B cell (primary cell): ENCODE measurements at regions not wholly inside any gene's neighbourhood (a gene's known extent, or its start where the extent isn't known, plus 50 kb on each side); places are given as distances from the start of the nearest gene placed in this dataset.
"Not testable (repeated sequence)": the region's sequence is repeated elsewhere in the genome, so short reads cannot be mapped to it uniquely, and the experiment has no call there.

ENCODE experiments used
- ATAC-seq: fragments of 200-7000 bp; cut with Tn5 transposase; one replicate; pipeline ENCODE4 v1.10.0; 2021; ENCODE audit warnings: low read depth, mild to moderate bottlenecking, moderate number of reproducible peaks, moderate library complexity
- CTCF ChIA-PET: fragments of 350-600 bp; sonication (Branson Sonifier 250); formaldehyde crosslinking; loops from one replicate; lab custom pipeline; 2021; ENCODE audit warnings: antibody characterized with exemption, inconsistent platforms; lab: Charles Lee
- POLR2A ChIA-PET: fragments of 350-600 bp; sonication (Branson Sonifier 250); formaldehyde crosslinking; loops from one replicate; lab custom pipeline; 2021; ENCODE audit warnings: antibody characterized with exemption; lab: Charles Lee
- DNase-seq: peaks from one replicate; pipeline ENCODE4 v3.0.0; 2013
- H2AFZ ChIP-seq: 2 replicates; pipeline ENCODE4 v1.6.1; 2012; ENCODE audit warnings: mild to moderate bottlenecking, low read depth, low read length; ENCODE audit not compliant: insufficient read depth, poor library complexity, severe bottlenecking
- H3K27ac ChIP-seq, 2 donors: 1 replicate in 1 of 2; 2 replicates in 1 of 2; pipeline ENCODE4 v1.5.1; 2012 to 2013; ENCODE audit warnings: low read length in 2 of 2, mild to moderate bottlenecking in 2 of 2, moderate library complexity in 1 of 2
- H3K27me3 ChIP-seq, 4 experiments: fragments of 200-600 bp in 1 of 4; sonication (generic) in 1 of 4; replicated peaks in 1 of 4; 1 replicate in 2 of 4; 2 replicates in 2 of 4; pipeline versions ENCODE4 v1.6.1 to v1.7.0; 2013 to 2016; ENCODE audit warnings: low read length in 3 of 4, mild to moderate bottlenecking in 2 of 4, mixed read lengths in 1 of 4, moderate library complexity in 1 of 4; ENCODE audit not compliant: insufficient read depth in 4 of 4, control insufficient read depth in 3 of 4; ENCODE audit errors: control extremely low read depth in 1 of 4
- H3K36me3 ChIP-seq, 2 experiments: replicated peaks in 1 of 2; 1 replicate in 1 of 2; 2 replicates in 1 of 2; pipeline versions ENCODE4 v1.6.1 to v1.7.1; 2013; ENCODE audit warnings: low read length in 1 of 2; ENCODE audit not compliant: insufficient read depth in 2 of 2, control insufficient read depth in 1 of 2; ENCODE audit errors: control extremely low read depth in 1 of 2, extremely low read depth in 1 of 2
- H3K4me1 ChIP-seq, 2 donors: fragments of 200-600 bp in 1 of 2; sonication (generic) in 1 of 2; 1 replicate in 1 of 2; 2 replicates in 1 of 2; pipeline versions ENCODE4 v1.5.1 to v1.6.1; 2013 to 2017; ENCODE audit warnings: low read length in 2 of 2; ENCODE audit not compliant: control insufficient read depth in 2 of 2, insufficient read depth in 2 of 2
- H3K4me2 ChIP-seq: replicated peaks from 2 replicates; pipeline ENCODE3; 2012; ENCODE audit warnings: mild to moderate bottlenecking, low read depth, low read length; ENCODE audit not compliant: poor library complexity, severe bottlenecking
- H3K4me3 ChIP-seq, 5 experiments: fragments of 200-600 bp in 1 of 5; sonication (generic) in 1 of 5; 1 replicate in 3 of 5; 2 replicates in 2 of 5; pipeline versions ENCODE4 v1.5.1 to v1.7.0; 2011 to 2016; ENCODE audit warnings: low read length in 4 of 5, mild to moderate bottlenecking in 4 of 5, low read depth in 2 of 5, control low read depth in 1 of 5, moderate library complexity in 1 of 5; ENCODE audit not compliant: insufficient read depth in 1 of 5; ENCODE audit errors: control extremely low read depth in 1 of 5, extremely low read depth in 1 of 5
- H3K79me2 ChIP-seq: fragments of 200-600 bp; sonication (generic); one replicate; pipeline ENCODE4 v1.6.0; 2016; ENCODE audit warnings: low read length; ENCODE audit not compliant: control insufficient read depth, insufficient read depth
- H3K9ac ChIP-seq: fragments of 200-600 bp; sonication (generic); 2 replicates; pipeline ENCODE4 v1.6.1; 2017; ENCODE audit warnings: mild to moderate bottlenecking, low read length, moderate library complexity
- H3K9me3 ChIP-seq, 3 donors: one replicate each; pipeline versions ENCODE4 v1.6.1 to v1.7.1; 2013; ENCODE audit warnings: low read length in 2 of 3; ENCODE audit not compliant: control insufficient read depth in 2 of 3, insufficient read depth in 1 of 3; ENCODE audit errors: control extremely low read depth in 1 of 3
- H4K20me1 ChIP-seq: 2 replicates; pipeline ENCODE4 v1.6.0; 2012; ENCODE audit warnings: mild to moderate bottlenecking, low read length; ENCODE audit not compliant: insufficient read depth, control insufficient read depth, poor library complexity, severe bottlenecking
- H3K27ac Mint-ChIP-seq: one replicate; pipeline ENCODE4 v1.8.0; 2021; ENCODE audit warnings: mixed read lengths
- H3K27me3 Mint-ChIP-seq: one replicate; pipeline ENCODE4 v1.8.0; 2021; ENCODE audit warnings: mixed read lengths
- H3K4me1 Mint-ChIP-seq: one replicate; pipeline ENCODE4 v1.8.0; 2021; ENCODE audit warnings: mixed read lengths
- H3K4me3 Mint-ChIP-seq: one replicate; pipeline ENCODE4 v1.8.0; 2021; ENCODE audit warnings: mixed read lengths
- H3K9me3 Mint-ChIP-seq: one replicate; pipeline ENCODE4 v1.8.0; 2022; ENCODE audit warnings: mixed read lengths; ENCODE audit not compliant: insufficient read depth
- EZH2 ChIP-seq: IDR thresholded peaks from 2 replicates; pipeline ENCODE4 v1.6.1; 2012; ENCODE audit warnings: borderline replicate concordance, low read depth, mild to moderate bottlenecking, moderate library complexity, low read length; ENCODE audit not compliant: insufficient read depth, poor library complexity, severe bottlenecking
- WGBS: methylation state at CpG from one replicate; pipeline ENCODE4 v1.1.5; 2013; ENCODE audit warnings: missing lambda C conversion rate; ENCODE audit not compliant: insufficient coverage; 5-methylcytosine and 5-hydroxymethylcytosine counted together
- intact Hi-C: fragments of 100-400 bp; cut with micrococcal nuclease; formaldehyde crosslinking; loops from one replicate; pipeline ENCODE4 v1.10.0; 2022
- TF ChIP-seq, protein P1 (sequence below): fragments of 200-600 bp; IDR thresholded peaks from one replicate; pipeline ENCODE4 v1.8.0; 2022; ENCODE audit warnings: antibody characterized with exemption, mild to moderate bottlenecking

DNA sequence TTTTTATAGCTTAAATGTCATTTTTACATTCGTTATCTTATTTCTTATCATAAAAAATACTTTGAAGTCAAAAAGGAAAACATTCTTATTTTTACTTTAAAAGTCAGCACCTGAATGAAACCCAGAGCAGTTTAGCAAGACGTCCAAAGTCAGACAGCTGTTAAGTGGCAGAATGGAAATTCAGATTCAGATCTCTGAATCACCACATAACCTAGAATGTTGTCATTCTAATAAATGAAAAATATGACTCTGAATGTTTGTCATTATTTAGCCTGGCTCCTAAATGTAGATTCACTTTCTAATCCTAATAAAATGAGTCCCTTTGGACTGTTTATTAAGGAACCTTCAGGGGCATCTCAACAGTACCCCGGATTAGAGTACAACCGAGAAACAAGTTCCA is 75.2 kb upstream of the RGS7 start:
- Mint-ChIP-seq H3K27ac (no peak overlapping the region), H3K27me3 (peaks cover 57% of the 10 kb centered on the region)
- CTCF ChIA-PET, result no interaction called here

DNA sequence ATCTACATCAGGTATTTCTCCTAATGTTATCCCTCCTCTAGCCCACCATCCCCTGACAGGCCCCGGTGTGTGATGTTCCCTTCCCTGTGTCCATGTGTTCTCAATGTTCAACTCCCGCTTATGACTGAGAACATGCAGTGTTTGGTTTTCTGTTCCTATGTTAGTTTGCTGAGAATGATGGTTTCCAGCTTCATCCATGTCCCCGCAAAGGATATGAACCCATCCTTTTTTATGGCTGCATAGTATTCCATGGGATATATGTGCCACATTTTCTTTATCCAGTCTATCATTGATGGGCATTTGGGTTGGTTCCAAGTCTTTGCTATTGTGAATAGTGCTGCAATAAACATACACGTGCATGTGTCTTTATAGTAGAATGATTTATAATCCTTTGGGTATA is 68.1 kb upstream of the RGS7 start:
- DNase-seq, H3K9ac ChIP-seq, intact Hi-C loops, H3K27ac ChIP-seq, H3K27ac Mint-ChIP-seq, POLR2A ChIA-PET, H3K79me2 ChIP-seq, H3K9me3 Mint-ChIP-seq, H3K4me2 ChIP-seq, H3K4me3 ChIP-seq, H3K4me1 Mint-ChIP-seq, H3K4me1 ChIP-seq, H4K20me1 ChIP-seq, CTCF ChIA-PET, H2AFZ ChIP-seq, ATAC-seq, H3K9me3 ChIP-seq, H3K36me3 ChIP-seq: not testable (repeated sequence)
- 100% methylated on average over 2 of the region's 4 CpGs for WGBS
- peaks cover 0 to 15% (median 7%) of the 10 kb centered on the region in 4 experiments for H3K27me3 ChIP-seq
- H3K27me3 Mint-ChIP-seq, result peaks cover 67% of the 10 kb centered on the region
- peak overlapping the region; percentile 75 for H3K4me3 Mint-ChIP-seq

More for the DNA sequence above, 75.2 kb upstream of the RGS7 start:
- Mint-ChIP-seq H3K4me1 (no peaks in the 10 kb centered on the region), H3K4me3 (no peak overlapping the region), H3K9me3 (peaks cover 4% of the 10 kb centered on the region)
- no peak overlapping the region for H3K4me3 ChIP-seq
- no peak overlapping the region for H3K9ac ChIP-seq
- H3K4me1 ChIP-seq, result no peaks in the 10 kb centered on the region
- ATAC-seq (no peak), DNase-seq (no peak)
- H3K4me2 ChIP-seq, result no peak overlapping the region
- no peaks in the 10 kb centered on the region for H3K79me2 ChIP-seq
- POLR2A ChIA-PET, result no interaction called here
- no peak overlapping the region for H2AFZ ChIP-seq
- 83% methylated on average over 1 of the region's 4 CpGs for WGBS
- intact Hi-C loops, result no loop called here
- no peak overlapping the region for H3K27ac ChIP-seq
- H3K9me3 ChIP-seq, result peaks cover 0 to 4% (median 0%) of the 10 kb centered on the region in 3 donors
- TF ChIP-seq EZH2, result no peak
- TF ChIP-seq, protein P1, sequence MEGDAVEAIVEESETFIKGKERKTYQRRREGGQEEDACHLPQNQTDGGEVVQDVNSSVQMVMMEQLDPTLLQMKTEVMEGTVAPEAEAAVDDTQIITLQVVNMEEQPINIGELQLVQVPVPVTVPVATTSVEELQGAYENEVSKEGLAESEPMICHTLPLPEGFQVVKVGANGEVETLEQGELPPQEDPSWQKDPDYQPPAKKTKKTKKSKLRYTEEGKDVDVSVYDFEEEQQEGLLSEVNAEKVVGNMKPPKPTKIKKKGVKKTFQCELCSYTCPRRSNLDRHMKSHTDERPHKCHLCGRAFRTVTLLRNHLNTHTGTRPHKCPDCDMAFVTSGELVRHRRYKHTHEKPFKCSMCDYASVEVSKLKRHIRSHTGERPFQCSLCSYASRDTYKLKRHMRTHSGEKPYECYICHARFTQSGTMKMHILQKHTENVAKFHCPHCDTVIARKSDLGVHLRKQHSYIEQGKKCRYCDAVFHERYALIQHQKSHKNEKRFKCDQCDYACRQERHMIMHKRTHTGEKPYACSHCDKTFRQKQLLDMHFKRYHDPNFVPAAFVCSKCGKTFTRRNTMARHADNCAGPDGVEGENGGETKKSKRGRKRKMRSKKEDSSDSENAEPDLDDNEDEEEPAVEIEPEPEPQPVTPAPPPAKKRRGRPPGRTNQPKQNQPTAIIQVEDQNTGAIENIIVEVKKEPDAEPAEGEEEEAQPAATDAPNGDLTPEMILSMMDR, result no peak
- H4K20me1 ChIP-seq, result no peaks in the 10 kb centered on the region
- H3K36me3 ChIP-seq, result no peaks in the 10 kb centered on the region
- H3K27me3 ChIP-seq, result no peaks in the 10 kb centered on the region
